ENCODE measurements at regions not wholly inside any gene's neighbourhood (a gene's known extent, or its start where the extent isn't known, plus 50 kb on each side); places are given as distances from the start of the nearest gene placed in this dataset.

DNA sequence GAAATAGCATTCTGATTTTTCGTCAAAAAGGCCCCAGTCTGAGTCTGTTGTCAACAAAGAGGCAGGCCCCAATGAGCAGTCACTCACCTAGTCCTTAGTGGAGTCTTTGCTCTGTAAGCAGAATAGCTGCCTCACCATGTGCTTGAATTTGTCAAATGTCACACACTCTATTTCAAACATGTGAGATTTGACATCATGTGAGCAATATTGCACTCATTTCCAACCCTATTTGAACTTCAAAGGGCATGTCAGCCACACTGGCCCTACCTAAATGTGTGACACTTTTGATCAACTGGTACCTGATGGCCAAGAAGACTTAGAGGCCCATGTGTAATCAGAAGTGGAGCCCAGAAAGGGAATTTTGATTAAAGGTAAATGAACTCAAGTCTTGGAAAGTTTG lies 59.4 kb upstream of the PLAC1 start:
- DNase-seq (ENCODE audit: low read depth): no peak

DNA sequence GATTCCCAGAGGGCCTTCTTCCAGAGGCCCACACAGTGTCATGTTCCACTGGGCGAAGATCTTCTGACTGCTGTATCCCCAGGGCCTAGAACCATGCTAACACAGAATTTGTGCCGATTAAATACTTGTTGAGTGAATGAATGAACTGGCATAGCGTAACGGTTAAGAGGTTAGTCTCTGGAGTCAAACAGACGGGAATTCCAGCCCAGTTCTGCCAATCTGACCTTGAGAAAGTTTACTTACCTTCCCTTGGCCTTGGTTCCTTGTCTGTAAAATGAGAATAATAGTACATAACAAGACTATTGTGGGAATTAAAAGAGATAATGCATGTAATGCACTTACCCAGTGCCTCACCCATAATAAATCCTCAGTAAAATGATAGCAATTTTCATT lies 58.3 kb upstream of the PLAC1 start:
- DNase-seq (ENCODE audit: low read depth): no peak

DNA sequence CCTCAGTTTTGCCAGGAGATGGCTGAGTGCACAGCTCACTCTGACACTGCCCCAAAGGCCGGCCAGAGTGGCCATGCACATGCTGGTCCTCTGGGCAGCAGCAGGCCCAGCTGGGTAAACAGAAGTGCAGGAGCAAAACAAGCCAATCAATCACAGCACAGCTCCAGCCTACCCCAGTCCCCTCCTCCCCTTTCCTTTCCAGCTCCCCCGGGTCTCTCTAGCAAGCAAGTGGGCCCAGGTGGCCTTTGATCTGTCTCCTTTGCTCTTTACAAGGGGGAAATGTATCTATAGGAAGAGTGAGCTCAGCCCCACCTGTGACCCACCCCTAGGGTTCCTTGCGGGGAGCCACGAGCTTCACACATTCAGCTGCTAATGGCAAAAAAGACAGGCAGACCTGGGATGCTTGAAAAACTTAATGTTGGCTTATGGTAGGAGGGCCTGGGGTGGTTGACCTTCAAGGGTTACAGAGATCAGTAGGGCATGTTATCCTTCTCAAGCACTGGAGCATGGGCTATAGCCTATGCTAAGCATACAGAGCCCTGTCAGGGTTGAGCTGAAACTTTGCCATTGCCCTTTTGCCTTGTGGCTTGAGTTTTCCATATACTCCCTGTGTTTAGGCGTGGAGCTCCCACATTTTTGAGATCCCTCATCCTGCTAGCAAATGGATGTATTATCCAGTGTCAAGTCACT lies 57.8 kb upstream of the PLAC1 start:
- no peak for DNase-seq (ENCODE audit: low read depth)

DNA sequence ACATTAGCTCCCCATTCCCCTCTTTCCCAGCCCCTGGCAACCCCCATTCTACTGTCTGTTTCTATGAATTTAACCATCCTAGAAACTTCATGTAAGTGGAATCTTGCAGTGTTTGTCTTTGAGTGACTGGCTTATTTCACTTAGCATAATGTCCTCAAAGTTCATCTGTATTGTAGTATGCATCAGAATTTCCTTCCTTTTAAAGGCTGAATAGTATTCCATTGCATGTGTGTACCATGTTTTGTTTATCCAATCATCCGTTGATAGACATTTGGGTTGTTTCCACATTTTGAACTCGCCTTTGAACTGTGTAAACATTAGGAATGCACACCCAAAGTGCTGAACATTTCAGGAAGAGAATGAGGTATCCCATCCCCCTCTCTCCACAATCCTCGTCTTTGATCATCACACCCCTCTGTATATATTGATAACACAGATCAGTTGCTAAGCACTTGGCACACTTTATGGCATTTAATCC lies 56.4 kb upstream of the PLAC1 start:
- DNase-seq (ENCODE audit: low read depth): no peak

DNA sequence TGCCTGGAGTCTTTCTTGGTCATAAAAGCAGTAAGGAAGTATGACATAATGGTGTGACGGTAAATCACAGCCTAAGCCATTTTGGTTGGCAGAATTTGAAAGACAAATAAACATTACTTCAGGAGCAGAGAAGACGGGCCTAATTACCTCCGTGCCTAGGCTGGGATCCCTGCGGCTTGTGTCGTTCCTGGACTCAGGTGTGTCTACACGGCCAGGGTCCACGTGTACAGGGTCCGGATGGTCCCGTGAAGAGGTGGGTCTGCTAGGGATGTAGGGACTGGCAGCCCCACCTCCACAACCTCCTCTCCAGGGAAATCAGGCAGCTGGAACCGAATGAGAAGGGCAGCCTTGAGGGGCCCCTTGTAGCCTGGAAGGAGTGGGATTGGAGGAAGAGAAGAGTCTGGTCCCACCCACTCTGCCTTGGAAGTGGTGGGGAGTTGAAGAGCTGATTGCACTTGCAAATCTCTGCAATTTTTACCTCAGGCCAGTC lies 55.4 kb upstream of the PLAC1 start:
- DNase-seq (ENCODE audit: low read depth): no peak

DNA sequence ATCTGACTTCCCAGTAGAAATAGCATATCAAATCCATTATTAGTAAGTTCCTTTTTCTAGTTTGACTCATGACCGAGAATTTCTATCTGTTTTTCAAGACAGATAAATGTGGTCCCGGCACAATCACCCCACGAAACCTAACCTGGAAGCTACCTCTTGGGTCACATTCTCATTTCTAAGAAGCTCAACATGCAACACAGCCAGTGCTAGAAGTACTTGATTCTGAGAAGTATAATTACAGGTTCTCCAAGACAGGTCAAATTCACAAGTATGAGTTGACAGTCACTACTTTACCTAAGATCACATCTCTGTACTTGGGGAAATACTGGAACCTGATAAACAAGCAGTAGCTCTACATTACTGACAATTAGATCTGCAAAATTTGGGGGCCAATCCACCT lies 54.0 kb upstream of the PLAC1 start:
- DNase-seq (ENCODE audit: low read depth): no peak

DNA sequence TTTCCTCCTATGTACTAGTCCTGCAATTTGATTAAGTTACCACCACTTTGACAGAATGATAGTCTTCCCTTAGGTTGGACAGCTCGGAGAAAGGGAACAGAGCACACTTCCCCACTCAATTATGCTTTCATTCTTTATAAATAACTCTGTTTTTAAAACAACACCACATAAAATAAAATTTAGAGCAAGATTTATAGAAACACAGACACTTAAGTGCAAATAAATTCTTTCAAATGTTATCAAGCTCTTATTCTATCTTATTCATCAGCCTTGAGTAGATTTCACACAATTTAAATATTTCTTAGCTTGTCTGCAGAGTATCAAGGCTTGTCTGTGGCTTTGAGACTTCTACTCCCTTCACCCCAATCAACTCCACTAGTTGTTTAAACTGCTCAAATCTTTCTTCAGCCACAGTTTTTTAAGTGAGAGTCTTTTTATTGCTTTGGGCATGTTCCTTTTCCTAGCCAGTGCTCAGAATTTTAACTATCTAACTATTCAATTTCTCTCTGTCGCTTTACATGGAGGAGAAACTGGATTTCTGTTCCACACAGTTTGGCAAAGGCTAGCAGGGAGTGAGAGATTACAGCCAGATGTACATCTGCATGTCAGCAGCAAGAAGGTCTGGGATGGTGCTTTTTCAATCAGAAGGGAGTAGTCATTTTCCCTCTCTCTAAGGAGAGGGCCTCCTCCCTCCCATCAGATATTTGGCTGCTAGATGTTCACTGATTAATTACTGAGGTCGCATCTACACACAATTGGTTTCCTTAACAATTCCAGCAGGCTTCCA lies 53.1 kb upstream of the PLAC1 start:
- DNase-seq (ENCODE audit: low read depth): no peak

Measured in activated T-cell treated with anti-CD3 and anti-CD28 coated beads for 48 hours (primary cell).